ENCODE measurements at regions not wholly inside any gene's neighbourhood (a gene's known extent, or its start where the extent isn't known, plus 50 kb on each side); places are given as distances from the start of the nearest gene placed in this dataset.

DNA sequence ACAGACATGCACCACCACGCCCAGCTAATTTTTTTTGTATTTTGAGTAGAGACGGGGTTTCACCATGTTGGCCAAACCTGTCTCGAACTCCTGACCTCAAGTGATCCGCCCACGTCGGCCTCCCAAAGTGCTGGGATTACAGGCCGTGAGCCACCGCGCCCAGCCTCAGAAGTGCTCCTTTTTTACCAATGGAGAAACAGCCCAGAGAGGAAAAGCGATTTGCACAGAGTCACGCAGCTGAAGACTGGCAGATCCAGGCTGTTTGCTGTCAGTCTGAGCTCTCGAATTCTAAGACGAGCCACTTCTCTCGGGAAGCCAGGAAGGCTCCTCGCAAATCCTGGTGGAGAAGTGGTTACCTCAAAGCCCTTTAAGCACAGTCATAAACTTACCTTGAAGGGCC lies 57.4 kb upstream of the SDK1 start:
- TF ChIP-seq, protein P1, sequence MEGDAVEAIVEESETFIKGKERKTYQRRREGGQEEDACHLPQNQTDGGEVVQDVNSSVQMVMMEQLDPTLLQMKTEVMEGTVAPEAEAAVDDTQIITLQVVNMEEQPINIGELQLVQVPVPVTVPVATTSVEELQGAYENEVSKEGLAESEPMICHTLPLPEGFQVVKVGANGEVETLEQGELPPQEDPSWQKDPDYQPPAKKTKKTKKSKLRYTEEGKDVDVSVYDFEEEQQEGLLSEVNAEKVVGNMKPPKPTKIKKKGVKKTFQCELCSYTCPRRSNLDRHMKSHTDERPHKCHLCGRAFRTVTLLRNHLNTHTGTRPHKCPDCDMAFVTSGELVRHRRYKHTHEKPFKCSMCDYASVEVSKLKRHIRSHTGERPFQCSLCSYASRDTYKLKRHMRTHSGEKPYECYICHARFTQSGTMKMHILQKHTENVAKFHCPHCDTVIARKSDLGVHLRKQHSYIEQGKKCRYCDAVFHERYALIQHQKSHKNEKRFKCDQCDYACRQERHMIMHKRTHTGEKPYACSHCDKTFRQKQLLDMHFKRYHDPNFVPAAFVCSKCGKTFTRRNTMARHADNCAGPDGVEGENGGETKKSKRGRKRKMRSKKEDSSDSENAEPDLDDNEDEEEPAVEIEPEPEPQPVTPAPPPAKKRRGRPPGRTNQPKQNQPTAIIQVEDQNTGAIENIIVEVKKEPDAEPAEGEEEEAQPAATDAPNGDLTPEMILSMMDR (IDR thresholded peaks at IDR 0.05; ENCODE audit: low read length) = no peak
- TF ChIP-seq EZH2 (optimal IDR thresholded peaks at IDR 0.05; ENCODE audit: low read depth, low read length) (no peak), EZH2phosphoT487 (IDR thresholded peaks at IDR 0.05; ENCODE audit: low read length) (no peak)

Data from MM.1S (cell line).